ENCODE measurements at regions not wholly inside any gene's neighbourhood (a gene's known extent, or its start where the extent isn't known, plus 50 kb on each side); places are given as distances from the start of the nearest gene placed in this dataset.

GRCh38 chr20:60485012-60485760, 527.0 kb downstream of the CDH26 start:
- no peaks in the 10 kb centered on the region for H3K4me1 ChIP-seq (ENCODE audit: control insufficient read depth, insufficient read depth, low read length)
- H3K9me3 ChIP-seq (ENCODE audit: control insufficient read depth, insufficient read depth, low read depth, low read length), result no peaks in the 10 kb centered on the region
- DNase-seq (ENCODE audit: low read depth, low spot score), result no peak
- H3K27ac ChIP-seq (ENCODE audit: low read length), result no peak overlapping the region
- TF ChIP-seq CTCF (IDR thresholded peaks at IDR 0.05) (no peak), TCF7L2 (IDR thresholded peaks at IDR 0.05; ENCODE audit: low read depth, low read length) (no peak), REST (IDR thresholded peaks at IDR 0.05; ENCODE audit: insufficient read depth in 1 of 2, low read depth in 2 of 2, low read length in 1 of 2) (no peak), POLR2AphosphoS5 (IDR thresholded peaks at IDR 0.05; ENCODE audit: low read depth, low read length) (no peak), SIN3A (IDR thresholded peaks at IDR 0.05; ENCODE audit: borderline replicate concordance, insufficient read depth, low read depth, low read length) (no peak)
- intact Hi-C loops (cut with micrococcal nuclease; ENCODE audit: unreplicated experiment) (no loop called here), in situ Hi-C loops (cut with HindIII; ENCODE audit: low pct_unique_long_range_greater_than_20kb, low sequenced_read_pairs) (no loop called here)
- H3K27me3 ChIP-seq (ENCODE audit: control insufficient read depth, insufficient read depth, low read length), result no peaks in the 10 kb centered on the region; the same call in 1 of the 2 replicates
- no peak for ATAC-seq
- no TSS peak for BruUV-seq (replicated peaks)
- ChIA-PET CTCF (no interaction called here), POLR2A (no interaction called here)
- no peak overlapping the region for H3K4me3 ChIP-seq (ENCODE audit: low read depth in 2 of 2, low read length in 2 of 2)
- no peaks in the 10 kb centered on the region for H3K36me3 ChIP-seq (ENCODE audit: control insufficient read depth, insufficient read depth, low read length)

DNA sequence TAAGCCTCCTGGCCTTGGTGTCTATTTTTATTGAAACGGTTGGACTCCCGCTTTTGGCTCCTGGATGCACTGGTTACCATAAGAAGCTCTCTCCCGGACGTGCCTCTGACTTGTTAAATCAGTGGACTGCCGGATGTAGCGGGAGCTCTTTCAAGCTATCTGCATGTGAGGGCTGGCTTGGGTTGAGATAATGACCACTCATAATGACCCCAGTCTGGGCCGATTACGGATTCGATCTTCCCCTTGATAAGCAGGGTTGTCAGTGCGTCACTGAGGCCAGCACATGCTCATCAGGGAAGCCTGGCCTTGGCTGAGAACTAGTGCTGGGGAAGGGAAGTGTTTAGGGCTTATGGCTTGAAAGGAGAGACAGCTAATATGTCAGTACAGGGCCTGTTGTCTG, 528.1 kb downstream of the CDH26 start:
- ChIA-PET POLR2A (no interaction called here), CTCF (no interaction called here)
- no peaks in the 10 kb centered on the region; the same call in 1 of the 2 replicates for H3K27me3 ChIP-seq (ENCODE audit: control insufficient read depth, insufficient read depth, low read length)
- H3K4me3 ChIP-seq (ENCODE audit: low read depth in 2 of 2, low read length in 2 of 2), result no peak overlapping the region
- DNase-seq (ENCODE audit: low read depth, low spot score) (no peak), ATAC-seq (no peak)
- in situ Hi-C loops (cut with HindIII; ENCODE audit: low pct_unique_long_range_greater_than_20kb, low sequenced_read_pairs) (no loop called here), intact Hi-C loops (cut with micrococcal nuclease; ENCODE audit: unreplicated experiment) (no loop called here)
- H3K4me1 ChIP-seq (ENCODE audit: control insufficient read depth, insufficient read depth, low read length), result no peaks in the 10 kb centered on the region
- no TSS peak for BruUV-seq (replicated peaks)
- H3K27ac ChIP-seq (ENCODE audit: low read length), result no peak overlapping the region
- H3K36me3 ChIP-seq (ENCODE audit: control insufficient read depth, insufficient read depth, low read length), result no peaks in the 10 kb centered on the region
- H3K9me3 ChIP-seq (ENCODE audit: control insufficient read depth, insufficient read depth, low read depth, low read length), result no peaks in the 10 kb centered on the region
- TF ChIP-seq POLR2AphosphoS5 (IDR thresholded peaks at IDR 0.05; ENCODE audit: low read depth, low read length) (no peak), CTCF (IDR thresholded peaks at IDR 0.05) (no peak), SIN3A (IDR thresholded peaks at IDR 0.05; ENCODE audit: borderline replicate concordance, insufficient read depth, low read depth, low read length) (no peak), TCF7L2 (IDR thresholded peaks at IDR 0.05; ENCODE audit: low read depth, low read length) (no peak), REST (IDR thresholded peaks at IDR 0.05; ENCODE audit: insufficient read depth in 1 of 2, low read depth in 2 of 2, low read length in 1 of 2) (no peak)

All from Panc1 (cell line).